ENCODE measurements at regions not wholly inside any gene's neighbourhood (a gene's known extent, or its start where the extent isn't known, plus 50 kb on each side); places are given as distances from the start of the nearest gene placed in this dataset.

DNA sequence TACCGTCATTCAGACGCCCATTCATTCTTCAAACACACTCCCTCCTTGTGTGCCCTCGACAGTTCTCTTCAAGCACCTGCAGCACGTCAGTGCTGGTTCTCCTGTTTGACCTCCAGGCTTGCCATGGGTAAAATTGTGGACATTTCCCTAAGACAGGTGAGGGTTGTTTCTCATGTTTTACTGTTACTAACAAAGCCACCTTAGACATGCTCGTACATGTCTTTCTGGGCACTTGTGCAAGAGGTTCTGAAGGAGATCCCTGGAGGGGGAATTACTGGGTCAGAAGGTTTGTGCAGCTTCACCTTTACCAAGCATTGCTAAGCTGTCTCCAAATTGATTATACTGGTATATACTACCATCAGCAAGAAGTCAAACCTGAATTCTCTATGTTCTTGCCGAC lies 189.7 kb upstream of the TMEM45B start:
- Histone ChIP-seq H2BK20ac (ENCODE audit: low read depth, low read length, poor library complexity, severe bottlenecking) (no peak overlapping the region), H3K14ac (ENCODE audit: insufficient read depth, low read length) (no peak overlapping the region), H4K91ac (ENCODE audit: insufficient read length, low read depth, low read length) (no peak overlapping the region), H2AFZ (ENCODE audit: low read length) (no peak overlapping the region), H3K79me2 (ENCODE audit: insufficient read depth, low read length) (no peaks in the 10 kb centered on the region), H3K27me3 (ENCODE audit: insufficient read depth, low read length) (no peaks in the 10 kb centered on the region), H2BK120ac (ENCODE audit: low read depth, low read length, poor library complexity, severe bottlenecking) (no peak overlapping the region), H4K5ac (ENCODE audit: insufficient read length, low read depth, low read length) (no peak overlapping the region), H3K9ac (ENCODE audit: extremely low read depth, insufficient read length, low read length) (no peak overlapping the region), H3K23ac (ENCODE audit: insufficient read length, low read depth, low read length) (no peak overlapping the region), H4K8ac (replicated peaks; ENCODE audit: insufficient read length, low read depth, low read length) (no peak overlapping the region), H3K27ac (ENCODE audit: insufficient read length, low read depth, low read length) (no peak overlapping the region), H3K23me2 (ENCODE audit: insufficient read length, low read depth, low read length, poor library complexity, severe bottlenecking) (no peaks in the 10 kb centered on the region), H3K18ac (ENCODE audit: insufficient read length, low read depth, low read length) (no peak overlapping the region), H3K9me3 (ENCODE audit: control insufficient read depth, low read depth, low read length) (no peaks in the 10 kb centered on the region), H3K56ac (ENCODE audit: insufficient read length, low read depth, low read length) (no peak overlapping the region), H2AK5ac (ENCODE audit: insufficient read length, low read length) (no peak overlapping the region), H2BK15ac (ENCODE audit: low read depth, low read length) (no peak overlapping the region), H3T11ph (ENCODE audit: low read length) (no peak overlapping the region), H2BK5ac (ENCODE audit: insufficient read length, low read length) (no peak overlapping the region), H3K4me1 (ENCODE audit: insufficient read depth, low read length) (no peaks in the 10 kb centered on the region), H3K4ac (ENCODE audit: low read depth, low read length) (no peak overlapping the region), H3K79me1 (ENCODE audit: insufficient read depth, low read depth, low read length, poor library complexity, severe bottlenecking) (no peaks in the 10 kb centered on the region), H3K4me2 (ENCODE audit: insufficient read depth, insufficient read length, low read length) (no peak overlapping the region), H2BK12ac (ENCODE audit: insufficient read length, low read depth, low read length) (no peak overlapping the region), H4K20me1 (ENCODE audit: control insufficient read depth, insufficient read depth, insufficient read length) (no peaks in the 10 kb centered on the region)
- no CpG with 5 or more reads among the region's 6 CpGs for WGBS (ENCODE audit: extremely low coverage, insufficient read length, low lambda C conversion rate)
- Mint-ChIP-seq H3K9me3 (peaks cover 4 to 8% of the 10 kb centered on the region in 2 experiments; a peak in 4 of 5 replicates), H3K27me3 (ENCODE audit: low read depth) (peaks cover 4% of the 10 kb centered on the region; the same call in 1 of the 2 replicates), H3K36me3 (ENCODE audit: insufficient read depth in 1 of 3, low read depth in 3 of 3) (peaks cover 0 to 4% (median 0%) of the 10 kb centered on the region in 3 experiments; a peak in 1 of 7 replicates), H3K4me3 (no peak overlapping the region), H3K27ac (no peak overlapping the region), H3K4me1 (no peaks in the 10 kb centered on the region; a peak in 1 of 4 replicates)
- no peak for TF ChIP-seq CTCF (conservative IDR thresholded peaks at IDR 0.05)
- DNase-seq: no peak
